ENCODE measurements at regions not wholly inside any gene's neighbourhood (a gene's known extent, or its start where the extent isn't known, plus 50 kb on each side); places are given as distances from the start of the nearest gene placed in this dataset.

GRCh38 chr4:30917946-30918345 is 197.8 kb downstream of the PCDH7 start:
- TF ChIP-seq TAF1 (IDR thresholded peaks at IDR 0.05; ENCODE audit: low read depth) (no peak), REST (IDR thresholded peaks at IDR 0.05; ENCODE audit: low read depth) (no peak), CEBPB (IDR thresholded peaks at IDR 0.05) (no peak), CREB1 (IDR thresholded peaks at IDR 0.05; ENCODE audit: low read depth) (no peak), RAD21 (IDR thresholded peaks at IDR 0.05; ENCODE audit: low read depth) (no peak), FOXM1 (IDR thresholded peaks at IDR 0.05; ENCODE audit: borderline replicate concordance, low read depth) (no peak), MAX (IDR thresholded peaks at IDR 0.05) (no peak)
